ENCODE measurements at regions not wholly inside any gene's neighbourhood (a gene's known extent, or its start where the extent isn't known, plus 50 kb on each side); places are given as distances from the start of the nearest gene placed in this dataset.

DNA sequence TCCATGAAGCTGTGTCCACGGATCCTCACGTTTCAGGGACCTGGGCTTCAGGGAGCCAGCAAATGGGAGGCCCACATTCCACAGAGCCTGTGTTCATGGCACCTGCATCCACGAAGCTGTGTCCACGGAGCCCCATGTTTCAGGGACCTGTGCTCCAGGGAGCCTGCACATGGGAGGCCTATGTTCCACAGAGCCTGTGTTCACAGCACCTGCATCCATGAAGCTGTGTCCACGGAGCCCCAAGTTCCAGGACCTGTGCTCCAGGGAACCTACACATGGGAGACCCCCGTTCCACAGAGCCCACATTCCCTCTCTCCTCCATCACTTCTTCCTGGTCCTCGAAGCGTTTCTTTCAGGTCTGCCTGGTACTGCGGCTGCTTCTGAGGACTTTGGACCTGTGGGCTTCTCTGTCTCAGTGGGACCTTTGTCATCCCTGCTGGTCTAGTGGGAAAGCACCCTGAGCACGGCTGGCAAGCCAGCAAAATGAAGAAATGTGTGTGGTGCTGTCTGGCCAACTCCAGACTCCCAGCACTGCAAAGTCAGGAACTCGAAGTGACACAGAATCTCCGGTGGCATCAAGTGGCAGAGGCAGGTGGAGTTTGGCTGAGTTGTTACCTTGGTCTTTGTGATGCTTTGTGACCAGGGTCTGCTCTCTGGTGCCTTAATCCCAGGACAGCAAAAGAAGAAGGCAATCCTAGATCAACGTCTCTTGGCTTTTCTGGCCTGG is 245.9 kb downstream of the DLL1 start:
- TF ChIP-seq, protein P1, sequence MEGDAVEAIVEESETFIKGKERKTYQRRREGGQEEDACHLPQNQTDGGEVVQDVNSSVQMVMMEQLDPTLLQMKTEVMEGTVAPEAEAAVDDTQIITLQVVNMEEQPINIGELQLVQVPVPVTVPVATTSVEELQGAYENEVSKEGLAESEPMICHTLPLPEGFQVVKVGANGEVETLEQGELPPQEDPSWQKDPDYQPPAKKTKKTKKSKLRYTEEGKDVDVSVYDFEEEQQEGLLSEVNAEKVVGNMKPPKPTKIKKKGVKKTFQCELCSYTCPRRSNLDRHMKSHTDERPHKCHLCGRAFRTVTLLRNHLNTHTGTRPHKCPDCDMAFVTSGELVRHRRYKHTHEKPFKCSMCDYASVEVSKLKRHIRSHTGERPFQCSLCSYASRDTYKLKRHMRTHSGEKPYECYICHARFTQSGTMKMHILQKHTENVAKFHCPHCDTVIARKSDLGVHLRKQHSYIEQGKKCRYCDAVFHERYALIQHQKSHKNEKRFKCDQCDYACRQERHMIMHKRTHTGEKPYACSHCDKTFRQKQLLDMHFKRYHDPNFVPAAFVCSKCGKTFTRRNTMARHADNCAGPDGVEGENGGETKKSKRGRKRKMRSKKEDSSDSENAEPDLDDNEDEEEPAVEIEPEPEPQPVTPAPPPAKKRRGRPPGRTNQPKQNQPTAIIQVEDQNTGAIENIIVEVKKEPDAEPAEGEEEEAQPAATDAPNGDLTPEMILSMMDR (IDR thresholded peaks at IDR 0.05; ENCODE audit: insufficient read depth, low read length, severe bottlenecking), result no peak
- Histone ChIP-seq H3K27me3 (ENCODE audit: control insufficient read depth, insufficient read depth, low read length) (peaks cover 7% of the 10 kb centered on the region), H3K36me3 (ENCODE audit: control insufficient read depth, insufficient read depth, low read length) (no peaks in the 10 kb centered on the region), H3K4me3 (ENCODE audit: low read depth, low read length) (no peak overlapping the region)
- FAIRE-seq, result peak; percentile 64
- DNase-seq (ENCODE audit: low read depth), result no peak

DNA sequence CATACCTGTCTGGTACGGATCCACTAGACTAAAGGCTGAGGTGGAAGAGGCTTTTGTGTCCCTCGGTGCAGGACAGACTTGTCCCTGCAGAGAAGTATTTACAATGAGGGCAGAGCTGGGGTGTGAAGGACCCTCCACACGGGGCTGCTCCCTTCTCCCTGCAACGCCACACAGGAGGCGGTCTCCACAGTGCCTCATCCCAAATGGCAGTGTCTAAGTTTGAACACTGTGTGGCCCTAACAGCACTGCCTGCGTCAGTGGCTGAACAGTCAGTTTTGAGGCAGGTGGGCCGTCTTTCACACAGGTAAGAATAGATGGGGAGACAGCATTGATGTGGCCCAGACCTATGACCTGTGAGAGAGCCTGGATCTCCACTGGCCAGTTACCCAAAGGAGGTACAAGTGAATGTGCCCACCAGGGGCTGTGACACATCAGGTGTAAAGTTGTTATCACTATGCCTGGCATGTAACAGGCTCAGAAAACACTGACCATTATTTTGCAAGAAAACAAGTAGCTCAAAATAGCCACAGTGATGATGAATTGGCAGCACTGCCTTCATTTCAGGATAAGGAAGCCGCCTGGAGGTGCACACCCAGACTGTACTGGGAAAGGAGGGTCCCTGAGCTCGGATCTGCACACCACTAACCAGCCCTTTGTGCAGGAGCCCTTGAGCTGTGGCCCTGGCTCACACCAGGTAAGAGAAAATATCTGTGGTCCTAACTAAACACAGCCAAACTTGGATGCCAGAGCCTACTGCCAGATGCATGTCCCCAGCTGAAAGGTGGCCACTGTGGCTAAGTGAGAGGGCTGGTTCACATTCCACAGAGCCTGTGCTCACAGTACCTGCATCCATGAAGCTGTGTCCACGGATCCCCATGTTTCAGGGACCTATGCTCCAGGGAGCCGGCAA is 246.7 kb downstream of the DLL1 start:
- TF ChIP-seq, protein P1 (IDR thresholded peaks at IDR 0.05; ENCODE audit: insufficient read depth, low read length, severe bottlenecking), result no peak
- FAIRE-seq (no peak), DNase-seq (ENCODE audit: low read depth) (no peak)
- peaks cover 7% of the 10 kb centered on the region for H3K27me3 ChIP-seq (ENCODE audit: control insufficient read depth, insufficient read depth, low read length)
- no peaks in the 10 kb centered on the region for H3K36me3 ChIP-seq (ENCODE audit: control insufficient read depth, insufficient read depth, low read length)
- H3K4me3 ChIP-seq (ENCODE audit: low read depth, low read length), result no peak overlapping the region

DNA sequence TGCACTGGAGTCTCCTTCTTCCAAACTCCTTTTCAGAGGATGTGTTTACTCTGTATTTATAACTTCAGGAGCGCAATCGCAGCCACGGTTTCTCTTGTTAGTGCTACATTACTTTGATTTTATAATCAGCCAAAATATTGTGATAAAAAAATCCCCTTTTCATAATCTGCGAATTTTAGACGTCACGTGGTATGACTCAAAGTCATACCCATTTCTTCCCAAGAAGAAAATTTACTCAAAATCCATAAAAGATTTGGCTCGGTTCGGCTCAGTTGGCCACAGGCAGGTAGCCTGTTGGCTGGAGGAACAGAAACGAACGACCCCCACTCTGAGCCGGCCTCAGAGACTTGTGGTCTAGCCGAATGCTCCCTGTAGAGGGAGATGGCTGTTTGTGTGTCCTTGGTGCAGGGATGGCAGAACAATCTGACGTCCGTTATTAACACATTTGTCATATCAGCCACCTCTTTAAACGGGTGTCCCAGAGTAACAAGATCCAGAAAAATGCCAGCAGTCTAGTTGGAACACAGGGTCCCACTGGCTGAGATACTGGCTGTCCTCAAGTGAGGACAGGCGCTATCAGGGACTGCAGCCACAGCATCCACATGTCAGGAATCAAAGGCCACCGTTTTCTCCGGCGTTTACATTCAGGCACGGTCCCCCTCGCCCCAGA is 247.6 kb downstream of the DLL1 start:
- FAIRE-seq (no peak), DNase-seq (ENCODE audit: low read depth) (no peak)
- TF ChIP-seq, protein P1 (IDR thresholded peaks at IDR 0.05; ENCODE audit: insufficient read depth, low read length, severe bottlenecking), result no peak
- H3K36me3 ChIP-seq (ENCODE audit: control insufficient read depth, insufficient read depth, low read length), result no peaks in the 10 kb centered on the region
- no peak overlapping the region for H3K4me3 ChIP-seq (ENCODE audit: low read depth, low read length)
- peaks cover 7% of the 10 kb centered on the region for H3K27me3 ChIP-seq (ENCODE audit: control insufficient read depth, insufficient read depth, low read length)

DNA sequence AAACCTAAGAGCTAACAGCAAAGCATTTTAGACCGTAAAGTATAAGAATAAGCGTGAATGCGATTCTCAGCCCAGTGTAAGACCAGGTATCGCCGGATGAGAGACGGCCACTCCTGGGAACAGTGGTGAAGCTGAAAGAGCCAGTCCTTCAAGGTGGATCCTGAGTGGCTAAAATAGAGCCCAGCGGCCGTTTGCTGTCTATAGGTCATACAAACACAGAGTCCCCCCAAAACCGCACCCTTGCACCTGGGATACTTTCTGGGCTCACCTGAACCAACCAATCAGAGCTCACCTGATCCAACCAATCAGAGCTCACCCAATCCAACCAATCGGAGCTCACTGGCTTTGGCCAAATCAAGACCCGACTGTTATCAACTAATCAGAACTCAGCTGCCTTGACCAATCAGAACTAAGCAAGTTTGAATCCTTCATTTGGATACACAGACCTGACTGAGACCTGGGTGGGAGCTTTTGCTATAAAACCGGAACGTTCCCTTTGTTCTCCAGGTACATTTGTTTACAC is 248.2 kb downstream of the DLL1 start:
- Histone ChIP-seq H3K36me3 (ENCODE audit: control insufficient read depth, insufficient read depth, low read length) (no peaks in the 10 kb centered on the region), H3K4me3 (ENCODE audit: low read depth, low read length) (no peak overlapping the region), H3K27me3 (ENCODE audit: control insufficient read depth, insufficient read depth, low read length) (peaks cover 7% of the 10 kb centered on the region)
- DNase-seq (ENCODE audit: low read depth), result no peak
- TF ChIP-seq, protein P1 (IDR thresholded peaks at IDR 0.05; ENCODE audit: insufficient read depth, low read length, severe bottlenecking), result no peak
- no peak for FAIRE-seq

DNA sequence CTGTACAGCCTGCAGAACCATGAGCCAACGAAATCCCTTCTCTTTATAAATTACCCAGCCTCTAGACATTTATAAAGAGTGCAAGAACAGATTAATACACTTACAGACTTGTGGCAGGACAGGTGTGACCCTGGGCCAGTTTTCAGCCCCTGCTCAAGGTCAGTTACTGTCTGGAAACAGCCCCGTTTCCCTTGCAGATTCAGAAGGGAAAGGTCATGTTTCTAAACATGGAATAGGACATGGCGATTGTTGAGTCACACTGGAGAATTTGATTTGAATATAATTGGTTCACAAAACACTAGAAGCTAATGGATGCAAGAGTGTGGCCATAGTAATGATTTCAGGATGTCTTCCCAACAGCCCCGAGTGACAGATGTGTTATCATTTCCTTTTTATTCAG is 248.8 kb downstream of the DLL1 start:
- Histone ChIP-seq H3K4me3 (ENCODE audit: low read depth, low read length) (no peak overlapping the region), H3K36me3 (ENCODE audit: control insufficient read depth, insufficient read depth, low read length) (no peaks in the 10 kb centered on the region), H3K27me3 (ENCODE audit: control insufficient read depth, insufficient read depth, low read length) (peaks cover 7% of the 10 kb centered on the region)
- no peak for FAIRE-seq
- DNase-seq (ENCODE audit: low read depth), result no peak
- TF ChIP-seq, protein P1 (IDR thresholded peaks at IDR 0.05; ENCODE audit: insufficient read depth, low read length, severe bottlenecking), result no peak
